GM21381 (cell line): ENCODE measurements at regions not wholly inside any gene's neighbourhood (a gene's known extent, or its start where the extent isn't known, plus 50 kb on each side); places are given as distances from the start of the nearest gene placed in this dataset.
A peak's percentile ranks its signal among the peaks of the same experiment; 100 is the strongest.

Experiments used
- ATAC-seq: cut with Tn5 transposase; IDR thresholded peaks from one replicate; pipeline ENCODE4 v1.9.1; 2021; ENCODE audit warnings: mild to moderate bottlenecking, moderate library complexity; ENCODE audit not compliant: unreplicated experiment

GRCh38 chr15:99440551-99441443 is 125.0 kb upstream of the MEF2A start:
- no peak for ATAC-seq

GRCh38 chr15:99441444-99441800 is 124.4 kb upstream of the MEF2A start:
- no peak for ATAC-seq

- no peak for ATAC-seq
These were observed 123.9 kb upstream of the MEF2A start for GRCh38 chr15:99441871-99442251.

- no peak for ATAC-seq
These were observed 123.4 kb upstream of the MEF2A start for GRCh38 chr15:99442252-99442897.

GRCh38 chr15:99443056-99443756 is 122.6 kb upstream of the MEF2A start:
- no peak for ATAC-seq

- no peak for ATAC-seq
These were observed 121.9 kb upstream of the MEF2A start for GRCh38 chr15:99443768-99444446.

- ATAC-seq: no peak
These were observed 120.4 kb upstream of the MEF2A start for GRCh38 chr15:99445272-99445850.

GRCh38 chr15:99446565-99447496 is 119.0 kb upstream of the MEF2A start:
- no peak for ATAC-seq

- no peak for ATAC-seq
These were observed 118.0 kb upstream of the MEF2A start for GRCh38 chr15:99447497-99448371.

GRCh38 chr15:99449514-99449913 is 116.3 kb upstream of the MEF2A start:
- no peak for ATAC-seq

- ATAC-seq: no peak
These were observed 114.9 kb upstream of the MEF2A start for GRCh38 chr15:99450896-99451358.

GRCh38 chr15:99451484-99451883 is 114.3 kb upstream of the MEF2A start:
- ATAC-seq: no peak

- no peak for ATAC-seq
These were observed 113.8 kb upstream of the MEF2A start for GRCh38 chr15:99452010-99452409.

- ATAC-seq: peak; percentile 85
These were observed 112.8 kb upstream of the MEF2A start for GRCh38 chr15:99452728-99453636.

GRCh38 chr15:99453637-99454030 is 112.2 kb upstream of the MEF2A start:
- ATAC-seq: no peak

- no peak for ATAC-seq
These were observed 111.5 kb upstream of the MEF2A start for GRCh38 chr15:99454107-99454809.
